Stomach (tissue), 4 donors: ENCODE measurements at regions not wholly inside any gene's neighbourhood (a gene's known extent, or its start where the extent isn't known, plus 50 kb on each side); places are given as distances from the start of the nearest gene placed in this dataset.

Experiments
- EP300 ChIP-seq: sonication (generic); formaldehyde crosslinking; IDR thresholded peaks from one replicate; pipeline ENCODE4 v1.6.1; 2017; ENCODE audit warnings: antibody characterized with exemption
- POLR2A ChIP-seq, 4 donors: fragments of 450-650 bp; IDR thresholded peaks; one replicate each; pipeline ENCODE4 v1.6.1; 2016; ENCODE audit warnings: antibody characterized with exemption in 4 of 4, control low read depth in 2 of 4, mild to moderate bottlenecking in 1 of 4, moderate library complexity in 1 of 4
- POLR2AphosphoS5 ChIP-seq, 3 donors: sonication (generic); formaldehyde crosslinking; IDR thresholded peaks; one replicate each; pipeline ENCODE4 v1.6.1; 2016; ENCODE audit warnings: antibody characterized with exemption in 3 of 3
- TF ChIP-seq, protein P1 (sequence below), 7 experiments: fragments of 450-650 bp in 4 of 7; fragments of 200-600 bp in 3 of 7; sonication (generic) in 3 of 7; IDR thresholded peaks; one replicate each; pipeline ENCODE4 v1.5.1; 2016 to 2019; ENCODE audit warnings: antibody characterized with exemption in 7 of 7, control low read depth in 2 of 7, mild to moderate bottlenecking in 1 of 7

DNA sequence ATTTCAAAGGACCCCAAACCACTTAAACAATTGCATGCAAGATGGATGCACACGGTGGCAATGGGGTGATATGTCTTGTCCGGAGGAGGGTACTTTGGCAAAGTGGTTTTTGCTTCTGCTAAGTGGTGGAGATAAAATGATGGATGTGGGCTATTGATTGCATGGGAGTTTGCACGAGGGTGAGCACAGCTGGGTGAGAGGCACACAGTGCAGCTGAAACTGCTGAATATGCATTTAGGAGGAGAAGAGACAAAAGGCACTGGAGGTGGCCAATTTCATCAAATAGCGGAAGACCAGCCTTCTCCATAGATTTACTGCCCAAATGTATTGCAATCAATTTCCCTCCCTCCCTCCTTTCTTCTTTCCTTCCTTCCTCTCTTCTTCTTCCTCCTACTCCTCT is 414.4 kb upstream of the EEF2KMT start:
- TF ChIP-seq, protein P1, sequence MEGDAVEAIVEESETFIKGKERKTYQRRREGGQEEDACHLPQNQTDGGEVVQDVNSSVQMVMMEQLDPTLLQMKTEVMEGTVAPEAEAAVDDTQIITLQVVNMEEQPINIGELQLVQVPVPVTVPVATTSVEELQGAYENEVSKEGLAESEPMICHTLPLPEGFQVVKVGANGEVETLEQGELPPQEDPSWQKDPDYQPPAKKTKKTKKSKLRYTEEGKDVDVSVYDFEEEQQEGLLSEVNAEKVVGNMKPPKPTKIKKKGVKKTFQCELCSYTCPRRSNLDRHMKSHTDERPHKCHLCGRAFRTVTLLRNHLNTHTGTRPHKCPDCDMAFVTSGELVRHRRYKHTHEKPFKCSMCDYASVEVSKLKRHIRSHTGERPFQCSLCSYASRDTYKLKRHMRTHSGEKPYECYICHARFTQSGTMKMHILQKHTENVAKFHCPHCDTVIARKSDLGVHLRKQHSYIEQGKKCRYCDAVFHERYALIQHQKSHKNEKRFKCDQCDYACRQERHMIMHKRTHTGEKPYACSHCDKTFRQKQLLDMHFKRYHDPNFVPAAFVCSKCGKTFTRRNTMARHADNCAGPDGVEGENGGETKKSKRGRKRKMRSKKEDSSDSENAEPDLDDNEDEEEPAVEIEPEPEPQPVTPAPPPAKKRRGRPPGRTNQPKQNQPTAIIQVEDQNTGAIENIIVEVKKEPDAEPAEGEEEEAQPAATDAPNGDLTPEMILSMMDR (IDR thresholded peaks at IDR 0.05), result no peak
- TF ChIP-seq POLR2A (IDR thresholded peaks at IDR 0.05) (no peak), EP300 (no peak), POLR2AphosphoS5 (IDR thresholded peaks at IDR 0.05) (no peak)
